OCI-LY3 (cell line): ENCODE measurements at regions not wholly inside any gene's neighbourhood (a gene's known extent, or its start where the extent isn't known, plus 50 kb on each side); places are given as distances from the start of the nearest gene placed in this dataset.

ENCODE experiments used
- CTCF ChIP-seq: fragments of 200-600, 300-600 bp; sonication (generic); IDR thresholded peaks from 2 replicates; pipeline ENCODE4 v1.5.1; 2014; ENCODE audit warnings: antibody characterized with exemption, low read length, low read depth
- EZH2phosphoT487 ChIP-seq: fragments of 200-600 bp; shearing (Covaris generic); IDR thresholded peaks from 2 replicates; pipeline ENCODE4 v1.6.1; 2018; ENCODE audit warnings: antibody characterized with exemption, mixed run types, low read depth

- TF ChIP-seq CTCF (no peak), EZH2phosphoT487 (no peak)
Measured at GRCh38 chr14:94690896-94691659, 78.8 kb downstream of the GSC start.
